GM21723 (cell line): ENCODE measurements at regions not wholly inside any gene's neighbourhood (a gene's known extent, or its start where the extent isn't known, plus 50 kb on each side); places are given as distances from the start of the nearest gene placed in this dataset.

ENCODE experiments used
- ATAC-seq: cut with Tn5 transposase; IDR thresholded peaks from one replicate; pipeline ENCODE4 v1.9.1; 2021; ENCODE audit warnings: mild to moderate bottlenecking, moderate library complexity; ENCODE audit not compliant: unreplicated experiment

- ATAC-seq: no peak
These were observed 373.3 kb upstream of the DIAPH2 start for GRCh38 chrX:96311366-96311765.

DNA sequence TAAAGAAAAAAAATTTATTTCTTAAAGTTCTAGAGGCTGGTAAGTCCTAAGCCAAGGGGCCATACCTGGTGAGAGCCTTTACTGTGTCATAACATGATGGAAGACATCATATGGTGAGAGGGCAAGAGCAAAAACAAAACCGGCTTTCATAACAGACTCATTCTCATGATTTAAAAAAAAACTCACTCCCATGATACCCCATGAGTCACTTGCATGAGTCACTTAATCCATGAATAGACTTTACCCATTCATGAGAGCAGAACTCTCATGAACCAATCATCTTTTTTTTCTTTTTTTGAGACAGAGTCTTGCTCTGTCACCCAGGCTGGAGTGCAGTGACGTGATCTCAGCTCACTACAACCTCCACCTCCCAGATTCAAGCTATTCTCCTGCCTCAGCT lies 369.7 kb upstream of the DIAPH2 start:
- ATAC-seq: no peak

- ATAC-seq: no peak
These were observed 322.8 kb upstream of the DIAPH2 start for GRCh38 chrX:96361844-96362243.

GRCh38 chrX:96372313-96373046 lies 312.2 kb upstream of the DIAPH2 start:
- peak; percentile 74 for ATAC-seq

GRCh38 chrX:96373047-96373355 lies 311.6 kb upstream of the DIAPH2 start:
- peak; percentile 21 for ATAC-seq

DNA sequence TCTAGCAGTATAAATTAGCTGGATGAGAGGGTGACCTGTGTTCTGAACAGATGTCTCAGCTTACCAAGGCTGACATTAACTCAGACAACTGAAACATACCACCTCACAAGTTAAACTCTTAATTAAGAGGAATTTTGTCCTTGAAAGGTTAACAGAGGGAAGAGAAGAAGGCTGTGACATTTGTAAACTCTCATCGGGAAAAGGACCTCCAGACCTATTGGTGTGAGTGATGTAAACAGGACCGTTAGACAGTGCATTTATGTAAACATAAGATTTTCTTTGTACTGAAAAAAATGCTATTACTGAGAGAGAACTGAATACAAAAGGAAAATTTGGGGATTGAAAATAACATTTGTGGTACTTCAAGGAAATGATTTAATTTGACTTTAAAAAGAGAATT lies 308.4 kb upstream of the DIAPH2 start:
- ATAC-seq: no peak

GRCh38 chrX:96379951-96380350 lies 304.7 kb upstream of the DIAPH2 start:
- no peak for ATAC-seq

- no peak for ATAC-seq
These were observed 302.6 kb upstream of the DIAPH2 start for GRCh38 chrX:96382018-96382417.

GRCh38 chrX:96383428-96383827 lies 301.2 kb upstream of the DIAPH2 start:
- no peak for ATAC-seq

DNA sequence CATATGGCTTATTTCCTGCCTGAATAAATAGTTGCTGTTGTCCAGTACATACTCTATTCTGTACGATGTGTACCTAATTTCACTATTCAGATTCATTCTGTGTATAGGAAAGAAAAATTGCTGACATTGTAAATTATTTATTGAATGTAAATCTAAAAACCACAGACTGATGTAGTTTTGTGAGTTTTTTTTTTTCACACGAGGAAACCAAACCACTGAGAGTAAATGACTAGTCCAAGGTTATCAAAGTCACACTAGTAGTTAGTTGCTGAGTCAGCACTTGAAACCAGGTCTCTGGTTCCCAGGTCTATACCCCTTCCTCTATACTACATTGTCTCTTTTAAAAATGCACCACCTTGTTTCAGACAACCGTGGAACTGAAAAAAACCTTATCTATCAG lies 298.3 kb upstream of the DIAPH2 start:
- no peak for ATAC-seq

DNA sequence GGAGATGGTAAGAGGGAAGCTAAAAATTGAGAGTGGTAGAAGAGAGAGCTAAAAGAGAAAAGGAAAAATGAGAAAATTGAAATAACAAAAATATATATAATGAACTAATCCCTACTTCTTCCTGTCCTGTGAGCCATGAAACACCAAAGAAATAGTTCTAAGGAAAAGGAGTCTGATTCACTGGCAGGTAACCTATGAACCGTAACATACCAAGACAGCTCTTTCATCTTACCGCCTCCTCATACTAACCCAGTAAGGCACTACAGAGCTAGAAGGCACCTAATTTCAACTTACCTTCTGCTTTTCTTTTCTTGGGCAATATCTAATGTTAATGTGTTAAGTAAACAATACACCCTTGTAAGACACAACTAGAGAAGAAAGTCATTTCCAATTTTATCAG lies 297.7 kb upstream of the DIAPH2 start:
- no peak for ATAC-seq

GRCh38 chrX:96387801-96388200 lies 296.8 kb upstream of the DIAPH2 start:
- no peak for ATAC-seq

- ATAC-seq: no peak
These were observed 295.2 kb upstream of the DIAPH2 start for GRCh38 chrX:96389281-96390047.

GRCh38 chrX:96394598-96394997 lies 290.0 kb upstream of the DIAPH2 start:
- no peak for ATAC-seq

DNA sequence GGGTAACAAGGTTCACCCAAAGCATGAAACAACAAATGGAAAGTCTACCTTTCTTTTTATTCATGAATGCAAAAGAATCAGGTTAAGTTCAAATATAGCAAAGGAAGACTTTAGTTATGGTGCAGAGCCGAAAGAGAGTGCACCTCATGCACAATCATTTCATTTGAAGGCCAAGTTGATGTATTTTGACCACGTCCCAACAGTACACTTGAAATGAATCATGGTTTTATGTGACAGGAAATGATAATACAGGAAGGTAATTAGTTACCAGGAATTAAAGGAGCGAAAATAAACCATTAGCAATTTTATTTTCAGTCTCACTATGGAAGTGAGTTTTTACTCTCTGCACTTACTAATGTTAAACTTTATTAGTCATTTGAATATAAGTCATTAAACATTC lies 281.2 kb upstream of the DIAPH2 start:
- no peak for ATAC-seq

- no peak for ATAC-seq
These were observed 278.8 kb upstream of the DIAPH2 start for GRCh38 chrX:96405842-96406241.

GRCh38 chrX:96407072-96407471 lies 277.6 kb upstream of the DIAPH2 start:
- ATAC-seq: no peak

DNA sequence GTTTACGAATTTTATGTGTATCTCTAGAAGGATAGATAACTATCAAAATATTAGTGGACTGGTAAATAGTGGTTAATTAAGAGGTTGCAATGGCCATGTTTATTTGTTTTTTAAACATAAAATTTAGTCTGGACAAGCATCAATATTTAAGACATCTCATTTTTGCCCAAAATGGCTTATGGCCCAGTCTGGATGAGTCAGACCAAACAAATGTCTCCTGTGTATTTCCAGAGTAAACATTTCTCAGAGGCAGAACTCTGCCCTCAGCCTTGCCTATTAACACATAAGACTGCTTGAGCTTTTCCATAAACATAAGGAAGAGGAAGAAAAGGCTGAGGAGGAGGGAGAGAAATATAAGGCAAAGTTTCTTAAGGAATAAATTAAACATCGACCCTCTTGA lies 277.1 kb upstream of the DIAPH2 start:
- ATAC-seq: no peak

- no peak for ATAC-seq
These were observed 276.7 kb upstream of the DIAPH2 start for GRCh38 chrX:96407981-96408380.

DNA sequence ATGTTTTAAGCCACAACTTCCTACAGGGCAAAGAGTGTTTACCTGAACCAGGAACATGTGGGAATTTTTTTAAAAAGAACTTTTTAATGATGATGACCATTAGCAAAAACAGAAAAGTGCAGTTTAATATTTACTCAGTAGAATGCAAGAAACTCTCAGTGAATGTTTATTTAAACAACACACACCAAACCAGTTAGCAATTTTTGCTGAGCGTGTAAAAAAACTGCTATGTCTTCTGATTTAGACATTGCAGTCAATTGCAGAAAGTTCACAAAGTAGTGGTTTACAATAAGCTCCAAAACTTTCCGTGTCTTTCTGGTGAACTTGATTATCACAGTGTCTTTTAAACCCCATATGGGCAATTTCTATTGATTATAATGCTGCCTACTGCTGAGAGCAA lies 273.7 kb upstream of the DIAPH2 start:
- ATAC-seq: no peak

GRCh38 chrX:96417695-96418094 lies 266.9 kb upstream of the DIAPH2 start:
- ATAC-seq: no peak

DNA sequence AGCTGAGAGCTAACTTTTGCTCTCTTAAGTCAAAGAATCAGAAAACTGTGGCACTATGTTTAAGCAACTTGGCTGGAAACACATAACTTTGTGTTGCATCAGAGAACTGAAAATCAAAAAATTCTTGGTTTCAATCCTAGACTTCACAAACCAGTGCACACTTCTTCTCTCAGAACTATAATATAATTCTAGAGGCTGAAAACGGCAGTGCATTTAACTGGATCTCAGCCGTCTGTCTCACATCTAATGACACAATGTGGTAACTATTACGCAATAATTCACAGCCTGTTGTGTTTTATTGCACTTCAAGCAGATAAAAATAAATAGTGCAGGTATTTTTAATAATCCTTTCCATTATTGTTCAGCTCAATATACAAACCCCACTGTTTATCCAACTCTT lies 260.6 kb upstream of the DIAPH2 start:
- ATAC-seq: no peak

DNA sequence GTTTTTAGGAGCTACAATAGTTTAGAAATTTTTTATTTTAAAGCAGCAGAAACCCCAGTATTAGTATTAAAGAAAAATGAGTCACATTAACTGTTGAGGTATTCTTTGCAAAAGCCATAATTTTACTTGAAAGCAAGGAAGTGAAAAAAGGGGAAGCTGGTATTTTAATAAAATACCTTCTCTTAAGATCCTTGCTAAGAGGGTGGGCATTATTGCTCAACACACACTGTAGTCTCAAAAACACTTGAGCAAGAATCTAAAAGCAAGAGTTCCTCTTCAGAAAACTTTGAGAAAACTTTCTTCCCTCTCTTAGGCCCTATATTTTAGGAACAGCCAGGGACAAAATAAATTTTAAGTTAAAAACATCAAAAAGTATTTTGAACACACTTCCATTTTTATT lies 259.4 kb upstream of the DIAPH2 start:
- no peak for ATAC-seq
